Vagina (tissue), 2 donors: ENCODE measurements at regions not wholly inside any gene's neighbourhood (a gene's known extent, or its start where the extent isn't known, plus 50 kb on each side); places are given as distances from the start of the nearest gene placed in this dataset.

Experiments used
- DNase-seq, 2 donors: peaks; one replicate each; pipeline ENCODE4 v3.0.0-alpha.2; 2017; ENCODE audit errors: extremely low spot score in 2 of 2
- H3K27ac ChIP-seq: fragments of 200-600 bp; sonication (generic); one replicate; pipeline ENCODE4 v1.5.1; 2019
- H3K27me3 ChIP-seq: fragments of 200-600 bp; sonication (generic); one replicate; pipeline ENCODE4 v1.5.1; 2019
- H3K36me3 ChIP-seq, 2 donors: fragments of 200-600 bp; sonication (generic); one replicate each; pipeline ENCODE4 v1.5.1; 2017 to 2019
- H3K4me1 ChIP-seq: fragments of 200-600 bp; sonication (generic); one replicate; pipeline ENCODE4 v1.5.1; 2019
- H3K4me3 ChIP-seq, 2 donors: fragments of 200-600 bp; sonication (generic); 1 replicate in 1 of 2; 2 replicates in 1 of 2; pipeline ENCODE4 v1.5.1; 2016 to 2019
- H3K9me3 ChIP-seq: fragments of 200-600 bp; sonication (generic); one replicate; pipeline ENCODE4 v1.5.1; 2019
- CTCF ChIP-seq, 3 experiments: fragments of 450-650 bp in 2 of 3; fragments of 200-600 bp in 1 of 3; sonication (generic) in 1 of 3; IDR thresholded peaks; one replicate each; pipeline ENCODE4 v1.5.1; 2017 to 2019; ENCODE audit warnings: antibody characterized with exemption in 3 of 3, mild to moderate bottlenecking in 2 of 3, moderate library complexity in 2 of 3
- POLR2A ChIP-seq, 2 donors: fragments of 450-650 bp; IDR thresholded peaks; one replicate each; pipeline ENCODE4 v1.6.1; 2017; ENCODE audit warnings: antibody characterized with exemption in 2 of 2, mild to moderate bottlenecking in 2 of 2, moderate library complexity in 2 of 2
- POLR2AphosphoS5 ChIP-seq, 2 donors: sonication (generic); formaldehyde crosslinking; IDR thresholded peaks; one replicate each; pipeline ENCODE4 v1.9.0; 2017; ENCODE audit warnings: antibody characterized with exemption in 2 of 2, mild to moderate bottlenecking in 2 of 2, low read depth in 1 of 2; ENCODE audit not compliant: insufficient read depth in 1 of 2
- intact Hi-C: fragments of 100-400 bp; cut with DNase I; formaldehyde crosslinking; loops from one replicate; pipeline ENCODE4 v1.15.1; 2023

GRCh38 chr13:107730813-107731212 is 484.5 kb downstream of the LIG4 start:
- Histone ChIP-seq H3K27me3 (no peaks in the 10 kb centered on the region), H3K4me1 (no peaks in the 10 kb centered on the region), H3K36me3 (no peaks in the 10 kb centered on the region), H3K9me3 (no peaks in the 10 kb centered on the region), H3K4me3 (no peak overlapping the region), H3K27ac (no peak overlapping the region)
- TF ChIP-seq CTCF (IDR thresholded peaks at IDR 0.05) (no peak), POLR2A (IDR thresholded peaks at IDR 0.05) (no peak), POLR2AphosphoS5 (IDR thresholded peaks at IDR 0.05; ENCODE audit: insufficient read depth in 1 of 2, low read depth in 1 of 2) (no peak)
- DNase-seq = no peak
- intact Hi-C loops = no loop called here

- Histone ChIP-seq H3K4me3 (no peak overlapping the region), H3K27ac (no peak overlapping the region), H3K4me1 (no peaks in the 10 kb centered on the region), H3K36me3 (no peaks in the 10 kb centered on the region), H3K9me3 (no peaks in the 10 kb centered on the region), H3K27me3 (no peaks in the 10 kb centered on the region)
- no peak for TF ChIP-seq POLR2A (IDR thresholded peaks at IDR 0.05)
- no peak for TF ChIP-seq POLR2AphosphoS5 (IDR thresholded peaks at IDR 0.05; ENCODE audit: insufficient read depth in 1 of 2, low read depth in 1 of 2)
- no peak for TF ChIP-seq CTCF (IDR thresholded peaks at IDR 0.05)
- no peak for DNase-seq
- intact Hi-C loops = no loop called here
Observed at GRCh38 chr13:107721125-107721869, 494.0 kb downstream of the LIG4 start.

GRCh38 chr13:107716741-107717140 is 498.6 kb downstream of the LIG4 start:
- Histone ChIP-seq H3K27me3 (no peaks in the 10 kb centered on the region), H3K4me3 (no peak overlapping the region), H3K4me1 (no peaks in the 10 kb centered on the region), H3K27ac (no peak overlapping the region), H3K36me3 (no peaks in the 10 kb centered on the region), H3K9me3 (no peaks in the 10 kb centered on the region)
- TF ChIP-seq CTCF (IDR thresholded peaks at IDR 0.05) (no peak), POLR2A (IDR thresholded peaks at IDR 0.05) (no peak), POLR2AphosphoS5 (IDR thresholded peaks at IDR 0.05; ENCODE audit: insufficient read depth in 1 of 2, low read depth in 1 of 2) (no peak)
- intact Hi-C loops = no loop called here
- DNase-seq = no peak

GRCh38 chr13:107716241-107716640 is 499.1 kb downstream of the LIG4 start:
- H3K4me1 ChIP-seq = no peaks in the 10 kb centered on the region
- no peak overlapping the region for H3K27ac ChIP-seq
- H3K9me3 ChIP-seq = no peaks in the 10 kb centered on the region
- TF ChIP-seq POLR2A (IDR thresholded peaks at IDR 0.05) (no peak), POLR2AphosphoS5 (IDR thresholded peaks at IDR 0.05; ENCODE audit: insufficient read depth in 1 of 2, low read depth in 1 of 2) (no peak), CTCF (IDR thresholded peaks at IDR 0.05) (no peak)
- H3K4me3 ChIP-seq = no peak overlapping the region
- DNase-seq = no peak
- no peaks in the 10 kb centered on the region for H3K36me3 ChIP-seq
- intact Hi-C loops = no loop called here
- no peaks in the 10 kb centered on the region for H3K27me3 ChIP-seq

GRCh38 chr13:107715496-107715895 is 499.8 kb downstream of the LIG4 start:
- TF ChIP-seq POLR2A (IDR thresholded peaks at IDR 0.05) = no peak
- no peak for TF ChIP-seq CTCF (IDR thresholded peaks at IDR 0.05)
- no peak for TF ChIP-seq POLR2AphosphoS5 (IDR thresholded peaks at IDR 0.05; ENCODE audit: insufficient read depth in 1 of 2, low read depth in 1 of 2)
- H3K9me3 ChIP-seq = no peaks in the 10 kb centered on the region
- DNase-seq = no peak
- H3K27ac ChIP-seq = no peak overlapping the region
- H3K36me3 ChIP-seq = no peaks in the 10 kb centered on the region
- intact Hi-C loops = no loop called here
- H3K27me3 ChIP-seq = no peaks in the 10 kb centered on the region
- H3K4me1 ChIP-seq = no peaks in the 10 kb centered on the region
- H3K4me3 ChIP-seq = no peak overlapping the region
